Caki2 (cell line): ENCODE measurements at regions not wholly inside any gene's neighbourhood (a gene's known extent, or its start where the extent isn't known, plus 50 kb on each side); places are given as distances from the start of the nearest gene placed in this dataset.

Source experiments
- DNase-seq: peaks from one replicate; pipeline ENCODE4 v3.0.0-alpha.2; 2015; ENCODE audit warnings: low read depth
- in situ Hi-C: cut with HindIII; loops from 2 replicates; pipeline ENCODE4 v1.10.0; 2016; ENCODE audit warnings: low sequenced_read_pairs, low pct_unique_long_range_greater_than_20kb, mixed read lengths

DNA sequence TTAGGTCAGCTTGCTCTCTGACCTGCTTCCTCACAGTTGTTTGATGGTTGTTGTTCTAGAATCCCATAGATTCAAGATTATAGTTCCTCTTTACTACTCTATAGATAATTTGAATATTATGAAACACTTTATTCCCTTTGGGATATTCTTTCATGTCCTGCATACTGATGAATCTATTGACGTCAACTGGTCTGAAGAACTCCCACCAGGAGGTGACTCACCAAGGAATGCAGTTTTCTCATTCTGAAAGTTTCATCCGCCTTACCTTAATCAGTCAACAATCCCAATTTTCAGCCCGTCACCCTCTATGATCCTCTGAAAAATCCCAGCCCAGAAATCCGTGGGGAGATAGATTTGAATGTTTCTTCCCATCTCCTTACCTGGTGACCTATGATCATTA is 834.1 kb upstream of the PRMT6 start:
- in situ Hi-C loops, result no loop called here

DNA sequence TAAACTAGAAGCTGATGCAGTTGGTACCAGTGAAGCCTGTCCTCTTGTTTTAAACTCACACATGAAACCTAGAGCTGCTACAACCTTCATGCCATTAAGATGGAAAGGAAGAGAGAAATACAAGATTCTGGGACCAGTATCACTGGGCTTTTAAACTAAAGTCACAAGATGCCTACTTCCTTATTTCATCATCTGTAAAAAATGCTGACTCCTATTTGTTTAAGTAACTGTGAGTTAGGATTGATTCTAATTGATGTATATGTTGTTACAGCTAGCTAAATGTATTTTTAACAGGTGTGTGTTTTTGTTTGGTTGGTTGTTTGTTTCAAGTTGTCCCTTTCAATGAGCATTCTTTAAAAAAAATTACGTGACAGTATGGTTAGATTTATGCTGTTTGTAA is 833.3 kb upstream of the PRMT6 start:
- DNase-seq, result no peak
- in situ Hi-C loops, result no loop called here

More for the DNA sequence above, 834.1 kb upstream of the PRMT6 start:
- DNase-seq, result no peak

DNA sequence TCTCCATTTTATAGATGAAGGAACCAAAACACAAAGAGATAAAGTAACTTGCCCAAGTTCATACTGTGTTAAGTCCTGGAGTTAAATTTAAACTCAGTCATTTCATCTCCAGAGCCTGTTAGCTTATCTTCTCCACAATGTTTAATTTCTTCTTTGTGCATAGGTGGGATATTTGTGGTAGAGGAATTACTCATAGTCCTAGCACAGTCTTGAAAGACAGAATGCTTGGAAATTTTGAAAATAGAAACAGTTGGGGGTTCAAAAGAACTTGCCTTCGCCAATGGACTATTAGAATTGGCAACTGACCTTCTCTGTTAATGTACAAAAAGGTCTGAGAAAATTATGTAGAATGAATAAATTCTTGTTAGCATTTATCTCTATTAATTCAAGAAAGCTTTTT is 832.0 kb upstream of the PRMT6 start:
- in situ Hi-C loops, result no loop called here
- DNase-seq, result no peak

DNA sequence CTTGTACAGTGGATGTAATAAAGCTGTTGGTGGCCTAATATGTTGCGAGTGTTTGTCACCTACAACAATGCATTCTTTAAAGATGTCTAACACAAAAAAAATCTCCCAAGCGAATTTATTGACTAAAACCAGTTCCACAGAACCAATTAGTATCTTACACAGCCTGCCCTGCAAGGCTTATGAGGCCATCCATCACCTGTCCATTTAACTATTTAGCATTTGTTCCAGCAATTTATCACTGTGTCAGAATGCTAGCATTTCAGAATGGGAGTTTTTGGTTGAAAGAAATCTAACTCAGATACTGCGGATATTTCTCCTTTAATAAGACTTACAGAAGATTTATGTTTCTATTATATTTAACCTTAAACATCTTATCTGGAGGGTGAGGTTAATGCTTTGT is 831.1 kb upstream of the PRMT6 start:
- in situ Hi-C loops, result no loop called here
- DNase-seq, result no peak

DNA sequence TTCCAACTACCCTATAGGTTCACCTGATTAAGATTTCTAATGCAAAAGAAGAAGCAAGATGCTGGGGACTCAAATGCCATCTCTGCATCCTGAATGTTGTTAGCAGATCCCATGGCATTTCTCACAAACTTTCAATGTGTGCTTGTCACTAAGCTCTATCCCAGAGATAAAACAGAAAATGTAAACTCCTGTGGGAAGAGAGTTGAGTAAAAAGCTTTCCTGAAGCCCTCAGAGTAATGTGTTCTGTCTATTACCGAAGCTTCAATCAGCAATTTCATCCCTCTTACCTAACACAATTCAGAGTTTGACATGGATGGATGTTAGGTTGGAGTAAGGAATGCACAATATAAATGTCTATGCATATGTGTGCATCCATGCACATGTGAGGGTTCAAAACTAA is 829.9 kb upstream of the PRMT6 start:
- no peak for DNase-seq
- in situ Hi-C loops, result no loop called here

DNA sequence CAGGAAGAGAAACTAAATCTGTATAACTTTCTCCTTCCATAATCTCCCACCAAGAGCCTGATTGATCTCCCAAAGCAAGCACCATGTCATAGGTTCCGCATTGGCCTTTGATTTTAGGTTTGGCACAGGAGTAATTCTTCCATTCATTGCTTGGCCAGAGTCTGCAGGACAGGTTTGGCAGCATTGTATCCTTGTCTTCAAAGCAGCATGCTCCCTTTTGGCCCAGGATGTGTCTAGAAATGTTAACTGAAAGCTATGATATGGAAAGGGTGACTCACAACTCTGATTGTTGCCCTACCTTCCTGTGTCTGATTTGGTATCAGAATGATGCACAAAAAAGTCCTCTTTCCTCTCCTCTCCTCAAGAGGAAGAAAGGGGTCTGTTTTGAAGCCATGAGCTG is 824.3 kb upstream of the PRMT6 start:
- in situ Hi-C loops, result no loop called here
- no peak for DNase-seq

DNA sequence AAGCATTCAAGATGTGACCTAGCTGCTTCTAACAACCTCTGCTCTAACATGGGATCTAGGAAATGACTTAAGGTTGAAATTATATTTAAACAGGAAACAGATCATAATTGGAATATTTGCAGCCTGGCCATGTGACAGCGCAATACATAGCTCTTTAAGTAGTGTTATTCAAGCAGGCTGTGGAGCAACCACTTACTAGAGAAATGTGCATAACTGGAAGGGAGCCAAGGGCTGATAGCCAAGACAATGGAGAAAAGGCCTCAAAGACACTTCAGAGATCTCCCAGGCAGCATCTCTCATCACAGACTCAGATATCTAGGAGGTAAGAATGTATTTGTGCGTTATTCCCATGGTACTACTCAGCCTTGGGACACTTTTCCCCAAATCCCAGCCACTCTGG is 823.0 kb upstream of the PRMT6 start:
- in situ Hi-C loops, result no loop called here
- no peak for DNase-seq

DNA sequence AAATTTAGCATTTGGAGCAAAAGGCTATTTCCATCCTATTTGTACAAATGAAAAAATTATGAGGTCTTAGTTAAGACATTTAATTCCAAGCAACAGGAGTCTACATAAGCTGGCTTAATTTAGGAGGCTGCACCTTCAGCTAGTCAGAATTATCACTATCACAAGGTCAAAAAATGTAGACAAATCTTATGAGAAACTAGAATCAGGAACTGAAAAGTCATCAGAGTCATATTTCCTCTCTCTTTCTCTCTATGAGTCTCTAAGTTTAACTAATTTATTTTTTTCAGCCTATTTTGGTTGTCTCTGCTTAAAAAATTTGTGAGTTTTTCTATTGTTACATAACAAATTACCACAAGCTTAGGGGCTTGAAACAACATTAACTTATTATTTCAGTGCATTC is 807.1 kb upstream of the PRMT6 start:
- in situ Hi-C loops, result no loop called here

DNA sequence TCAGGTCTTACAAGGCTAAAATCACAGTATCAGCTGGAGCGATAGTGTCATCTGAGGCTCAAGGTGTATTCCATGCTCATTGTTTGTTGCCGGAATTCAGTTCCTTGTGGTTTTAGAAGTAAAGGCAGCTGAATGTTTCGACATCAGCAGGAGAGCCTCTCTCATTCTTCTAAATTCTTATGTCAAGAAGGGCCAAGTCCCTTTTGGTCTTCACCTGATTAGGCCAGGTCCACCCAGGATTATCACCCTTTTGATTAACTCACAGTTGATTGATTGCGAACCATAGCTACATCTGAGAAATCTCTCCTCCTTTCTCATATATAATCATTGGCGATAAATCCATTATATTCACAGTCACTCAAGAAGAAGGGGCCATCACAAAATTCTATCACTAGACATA is 806.7 kb upstream of the PRMT6 start:
- DNase-seq, result no peak
- in situ Hi-C loops, result no loop called here

More for the DNA sequence above, 807.1 kb upstream of the PRMT6 start:
- no peak for DNase-seq

DNA sequence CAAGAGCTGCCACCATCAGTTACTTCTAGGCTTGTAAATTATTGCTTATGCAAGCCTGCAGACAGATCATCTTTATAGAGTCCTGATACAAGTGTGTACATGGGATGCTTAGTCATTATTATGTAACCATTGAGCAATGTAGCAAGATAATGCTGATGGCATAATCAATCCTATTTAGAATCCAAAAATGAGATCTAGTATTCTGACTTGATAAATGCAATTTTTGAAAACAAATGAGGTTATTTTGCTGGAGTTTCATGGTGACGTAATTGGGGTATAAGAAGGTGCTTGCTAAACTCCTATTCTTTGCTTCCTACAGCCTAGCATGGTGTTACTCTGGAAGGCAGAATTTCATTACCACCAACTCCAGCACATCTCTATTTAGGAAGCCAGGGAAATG is 801.7 kb upstream of the PRMT6 start:
- in situ Hi-C loops, result no loop called here
- no peak for DNase-seq

DNA sequence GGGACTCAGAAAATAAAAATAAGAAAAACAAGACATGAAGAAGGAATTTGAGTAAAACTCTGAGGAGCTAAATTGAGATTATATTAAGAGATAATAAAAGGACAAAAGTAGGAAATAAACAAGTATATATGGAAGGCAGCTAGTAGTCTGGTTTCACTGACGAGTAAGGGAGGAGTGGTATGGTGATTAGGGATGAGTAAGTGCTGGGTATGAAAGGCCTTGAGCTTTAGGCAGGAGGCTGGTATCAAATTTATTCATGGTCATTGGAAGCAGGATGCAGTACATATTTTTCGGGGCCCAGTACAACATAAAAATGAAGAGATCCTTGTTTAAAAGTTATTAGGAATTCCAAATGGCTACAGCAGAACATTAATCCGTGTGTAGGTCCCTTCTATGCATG is 789.7 kb upstream of the PRMT6 start:
- in situ Hi-C loops, result no loop called here

DNA sequence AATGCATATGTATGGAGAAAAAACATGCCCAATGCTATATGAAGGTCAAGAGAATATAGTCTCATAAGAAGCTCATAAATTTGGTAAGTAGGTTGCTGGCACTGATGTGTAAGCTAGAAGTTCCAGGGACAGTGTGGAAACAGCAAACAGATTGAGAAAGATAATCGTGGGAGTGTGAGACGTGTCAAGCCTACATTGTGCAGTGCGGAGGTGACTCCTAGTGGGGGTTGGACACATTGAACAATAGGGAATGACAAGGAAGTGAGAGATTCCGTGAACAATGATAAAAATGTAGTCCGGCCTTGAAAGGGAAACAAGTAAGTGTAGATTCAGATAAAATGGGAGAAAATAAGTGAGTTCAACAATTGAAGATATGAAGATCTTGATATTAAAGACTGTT is 788.4 kb upstream of the PRMT6 start:
- no peak for DNase-seq

More for the DNA sequence above, 789.7 kb upstream of the PRMT6 start:
- DNase-seq, result no peak

DNA sequence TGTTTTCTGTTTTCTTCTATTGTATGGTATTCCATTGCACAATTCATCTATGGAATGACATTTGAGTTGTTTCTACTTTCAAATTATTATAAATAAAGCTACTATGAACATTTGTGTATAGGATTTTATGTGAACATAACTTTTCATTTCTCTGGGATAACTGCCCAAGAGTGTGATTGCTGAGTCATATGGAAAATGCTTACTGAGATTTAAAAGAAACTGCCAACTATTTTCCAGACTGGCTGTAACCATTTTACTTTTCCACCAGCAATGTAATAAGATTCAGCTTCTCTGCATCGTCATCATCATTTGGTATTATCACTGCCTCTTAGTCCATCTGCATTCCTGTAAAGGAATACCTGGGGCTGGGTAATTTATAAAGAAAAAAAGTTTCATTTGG is 779.6 kb upstream of the PRMT6 start:
- DNase-seq, result no peak
- in situ Hi-C loops, result no loop called here

More for the DNA sequence above, 788.4 kb upstream of the PRMT6 start:
- in situ Hi-C loops, result no loop called here

DNA sequence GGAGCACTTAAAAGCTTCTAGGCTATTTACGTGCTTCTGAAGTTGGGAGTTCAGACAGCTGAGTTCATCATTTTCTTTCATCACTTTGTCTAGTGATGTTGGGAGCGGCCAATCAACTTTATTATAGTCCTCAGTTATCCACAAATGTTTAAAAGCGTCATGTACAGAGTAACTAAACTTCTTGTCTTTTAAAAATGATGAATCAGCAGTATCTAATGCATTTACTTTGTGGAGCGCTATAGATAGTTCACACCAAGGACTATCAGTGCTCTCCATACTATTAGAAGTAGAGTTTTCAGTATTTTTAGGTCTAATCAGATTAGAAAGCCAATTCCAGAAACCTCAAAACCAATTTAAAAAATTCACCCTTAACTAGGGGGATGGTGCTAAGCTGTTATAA is 778.7 kb upstream of the PRMT6 start:
- no peak for DNase-seq
- in situ Hi-C loops, result no loop called here

DNA sequence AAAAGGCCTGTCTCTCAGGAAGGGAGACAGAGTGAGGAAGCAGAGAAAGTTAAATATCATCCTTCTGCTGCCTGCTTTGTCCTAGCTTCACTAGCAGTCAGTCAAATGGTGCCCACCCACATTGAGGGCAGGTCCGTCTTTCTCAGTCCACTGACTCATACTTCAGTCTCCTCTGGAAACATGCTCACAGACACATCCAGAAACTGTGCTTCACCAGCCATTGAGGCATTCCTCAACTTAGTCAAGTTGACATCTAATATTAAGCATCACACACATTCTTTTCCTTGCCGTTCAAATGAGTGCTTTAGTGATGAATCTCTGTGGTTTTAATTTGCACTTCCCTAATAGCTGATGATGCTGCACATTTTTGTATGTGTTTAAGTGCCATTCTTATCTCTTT is 777.8 kb upstream of the PRMT6 start:
- DNase-seq, result peak; percentile 28
- in situ Hi-C loops, result no loop called here

DNA sequence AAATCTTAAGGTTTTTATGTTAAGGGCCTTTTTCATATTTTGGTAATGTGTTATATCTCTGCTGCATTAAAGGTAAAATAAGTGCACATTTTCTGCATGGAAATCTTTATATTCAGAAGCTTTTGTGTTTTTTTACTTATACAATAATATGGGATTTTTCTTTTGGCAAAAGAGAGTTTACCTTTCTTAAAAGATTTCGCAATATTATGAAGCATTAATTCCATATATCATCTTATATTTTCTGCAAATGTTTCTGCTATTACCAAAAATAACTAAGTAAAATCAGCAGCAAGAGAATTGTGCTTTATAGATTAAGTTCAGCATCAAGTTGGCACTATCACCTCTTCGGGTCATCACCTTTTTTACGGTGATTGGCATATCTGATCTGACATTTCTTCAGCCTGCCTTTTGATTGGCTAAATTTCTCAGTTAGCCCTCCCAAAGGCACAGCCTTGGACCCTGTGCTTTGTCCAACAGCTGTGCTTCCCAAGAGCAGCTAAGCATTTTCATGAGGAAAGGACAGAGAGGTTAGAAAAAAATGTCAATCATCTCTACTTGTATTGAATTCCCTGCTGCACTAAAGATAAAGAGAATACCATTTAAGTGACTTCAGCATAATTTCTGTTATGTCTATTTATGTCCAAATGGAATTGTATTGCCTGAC is 767.1 kb upstream of the PRMT6 start:
- in situ Hi-C loops, result no loop called here

DNA sequence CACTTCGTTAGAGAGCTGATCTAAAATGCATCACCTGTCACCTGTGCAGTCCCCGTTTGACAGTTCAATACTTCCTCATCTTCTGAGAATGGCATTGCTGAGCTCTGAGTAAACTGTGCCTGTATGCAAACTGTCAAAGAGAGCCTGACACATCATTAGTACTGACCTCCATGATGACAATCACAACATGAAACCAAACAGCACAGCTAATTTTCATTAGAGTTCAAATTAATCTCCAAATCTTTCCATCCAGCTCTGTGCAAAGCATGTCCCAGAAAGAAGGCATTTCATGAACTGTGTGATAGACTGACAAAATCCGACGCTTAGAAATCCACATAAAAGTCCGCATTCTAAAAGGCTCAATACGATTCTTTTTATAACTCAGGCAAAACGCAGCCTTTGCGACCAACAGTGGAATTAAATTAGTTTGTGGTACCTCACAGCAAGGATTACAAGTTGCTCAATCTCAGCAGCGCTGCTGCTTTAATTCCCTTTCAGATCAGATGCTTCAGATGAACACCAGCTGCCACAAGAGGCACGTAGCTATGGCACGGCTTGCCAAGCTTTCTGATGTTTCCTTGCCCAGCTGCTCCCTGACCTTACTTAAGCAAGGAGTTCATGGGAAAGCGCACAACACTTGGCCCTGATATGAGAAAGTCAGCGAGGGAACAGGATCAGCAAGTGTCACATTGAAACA is 765.5 kb upstream of the PRMT6 start:
- no peak for DNase-seq
- in situ Hi-C loops, result no loop called here

More for the DNA sequence above, 767.1 kb upstream of the PRMT6 start:
- DNase-seq, result no peak

DNA sequence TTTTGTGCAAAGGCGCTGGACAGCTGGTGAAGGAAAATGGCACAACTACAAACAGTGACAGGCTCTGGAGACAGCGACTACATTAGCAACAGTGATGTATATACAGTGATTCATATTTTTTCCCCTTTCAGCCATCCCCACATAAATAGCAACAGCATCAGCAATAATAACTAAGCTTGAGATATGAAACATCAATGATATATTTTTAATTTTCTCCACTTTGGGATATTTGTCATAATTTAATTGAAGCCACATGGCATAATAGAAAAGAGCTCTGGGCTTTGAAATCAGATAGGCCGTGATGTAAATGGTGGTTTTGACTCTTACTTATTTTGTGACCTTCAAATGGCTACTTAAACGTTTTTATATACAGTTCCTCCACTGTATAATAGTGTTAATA is 764.3 kb upstream of the PRMT6 start:
- in situ Hi-C loops, result no loop called here
- no peak for DNase-seq

DNA sequence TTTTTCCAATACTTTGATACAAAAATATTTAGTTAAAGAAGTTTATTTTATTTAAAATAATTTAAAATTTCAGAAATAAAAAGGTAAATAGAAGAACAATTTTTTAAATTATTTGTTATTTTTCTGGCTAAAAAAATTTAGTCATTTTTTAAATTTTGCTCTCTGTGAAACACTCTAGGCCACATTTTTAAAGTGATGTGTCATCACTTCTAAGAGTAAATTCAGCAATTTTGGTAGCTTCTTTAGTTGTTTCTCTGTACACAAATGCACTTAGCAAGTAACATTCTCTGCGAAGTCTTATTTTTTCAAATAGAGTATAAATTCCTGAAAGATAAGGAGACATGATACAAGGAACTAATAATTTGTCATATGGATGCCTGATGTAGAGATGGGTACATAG is 760.0 kb upstream of the PRMT6 start:
- no peak for DNase-seq
- in situ Hi-C loops, result no loop called here

DNA sequence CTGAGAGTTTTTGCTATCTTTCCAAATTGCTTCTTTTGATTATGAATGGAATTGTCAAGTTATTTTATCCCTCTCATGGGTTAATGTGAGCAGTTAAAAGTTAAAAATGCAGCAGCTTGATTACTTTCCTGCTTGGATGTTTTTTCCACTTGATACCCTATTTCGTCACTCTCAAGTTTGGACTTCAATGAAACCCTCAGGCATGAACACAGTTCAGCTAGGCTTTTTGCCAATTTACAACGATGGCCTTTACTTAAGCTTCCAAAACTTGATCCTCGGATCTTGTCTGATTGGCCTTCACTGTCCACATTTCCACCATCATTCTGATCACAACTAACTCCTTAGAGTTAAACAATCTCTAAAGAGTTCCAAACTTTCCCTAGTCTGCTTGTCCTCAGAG is 752.4 kb upstream of the PRMT6 start:
- no peak for DNase-seq
- in situ Hi-C loops, result no loop called here
